Colon (tissue), 2 donors: ENCODE measurements at regions not wholly inside any gene's neighbourhood (a gene's known extent, or its start where the extent isn't known, plus 50 kb on each side); places are given as distances from the start of the nearest gene placed in this dataset.

Source experiments
- FAIRE-seq: peaks from 2 replicates; lab custom pipeline; 2012; peaks lifted over from hg19 to GRCh38; lab: Jason Lieb, UNC
- donor health status: control.
- donor health status: control.

- FAIRE-seq = peak; percentile 24
Observed at GRCh38 chr5:90191352-90192045, 218.1 kb downstream of the CETN3 start.

- no peak for FAIRE-seq
Observed at GRCh38 chr5:90185897-90186468, 223.6 kb downstream of the CETN3 start.

GRCh38 chr5:90184764-90185163 is 224.8 kb downstream of the CETN3 start:
- no peak for FAIRE-seq

GRCh38 chr5:90182726-90183125 is 226.8 kb downstream of the CETN3 start:
- FAIRE-seq = no peak

GRCh38 chr5:90174236-90174635 is 235.3 kb downstream of the CETN3 start:
- no peak for FAIRE-seq

GRCh38 chr5:90173299-90174030 is 236.1 kb downstream of the CETN3 start:
- FAIRE-seq = no peak

GRCh38 chr5:90171466-90171865 is 238.1 kb downstream of the CETN3 start:
- no peak for FAIRE-seq

GRCh38 chr5:90170261-90170660 is 239.3 kb downstream of the CETN3 start:
- no peak for FAIRE-seq

GRCh38 chr5:90169078-90169477 is 240.5 kb downstream of the CETN3 start:
- FAIRE-seq = no peak

- FAIRE-seq = no peak
Observed at GRCh38 chr5:90168399-90168798, 241.2 kb downstream of the CETN3 start.

GRCh38 chr5:90166816-90167215 is 242.7 kb downstream of the CETN3 start:
- no peak for FAIRE-seq

GRCh38 chr5:90162324-90162723 is 247.2 kb downstream of the CETN3 start:
- no peak for FAIRE-seq

GRCh38 chr5:90161414-90161813 is 248.1 kb downstream of the CETN3 start:
- no peak for FAIRE-seq

- FAIRE-seq = no peak
Observed at GRCh38 chr5:90158131-90158530, 251.4 kb downstream of the CETN3 start.

- FAIRE-seq = no peak
Observed at GRCh38 chr5:90153031-90153430, 256.5 kb downstream of the CETN3 start.

- no peak for FAIRE-seq
Observed at GRCh38 chr5:90144625-90145327, 264.8 kb downstream of the CETN3 start.

- no peak for FAIRE-seq
Observed at GRCh38 chr5:90142541-90142940, 267.0 kb downstream of the CETN3 start.

GRCh38 chr5:90141984-90142383 is 267.6 kb downstream of the CETN3 start:
- no peak for FAIRE-seq

GRCh38 chr5:90136952-90137528 is 272.5 kb downstream of the CETN3 start:
- no peak for FAIRE-seq

GRCh38 chr5:90135779-90136378 is 273.7 kb downstream of the CETN3 start:
- no peak for FAIRE-seq

- FAIRE-seq = no peak
Observed at GRCh38 chr5:90134892-90135291, 274.7 kb downstream of the CETN3 start.

GRCh38 chr5:90134381-90134780 is 275.2 kb downstream of the CETN3 start:
- no peak for FAIRE-seq
